ENCODE measurements at regions not wholly inside any gene's neighbourhood (a gene's known extent, or its start where the extent isn't known, plus 50 kb on each side); places are given as distances from the start of the nearest gene placed in this dataset.

DNA sequence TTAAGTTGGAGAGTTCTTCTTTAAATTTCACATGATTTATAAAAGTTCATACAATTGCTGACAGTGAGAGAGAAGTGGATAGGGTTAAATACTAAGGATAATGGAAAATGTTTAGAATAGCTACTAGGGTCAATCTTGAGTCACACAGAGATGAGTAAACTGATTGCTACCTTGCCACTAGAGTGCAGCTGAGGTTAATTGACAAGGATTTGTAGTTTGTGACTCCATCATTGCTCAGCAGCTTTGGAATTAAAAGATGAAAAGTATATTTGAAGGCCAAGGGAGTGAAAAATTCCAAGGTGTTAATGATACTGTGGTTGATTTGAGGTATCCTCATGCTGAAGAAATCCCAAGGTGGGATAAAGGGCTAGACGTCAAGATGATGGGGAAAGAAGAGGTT, 524.0 kb downstream of the UTRN start:
- H3K27ac Mint-ChIP-seq: no peak overlapping the region
- ChIA-PET CTCF (no interaction called here), POLR2A (no interaction called here)
- DNase-seq (ENCODE audit: low spot score): no peak
- no peak for ATAC-seq
- no peaks in the 10 kb centered on the region for H3K27me3 Mint-ChIP-seq (ENCODE audit: low read depth)
- H3K4me1 Mint-ChIP-seq: peaks cover 9% of the 10 kb centered on the region
- peaks cover 4% of the 10 kb centered on the region for H3K36me3 Mint-ChIP-seq
- no peak overlapping the region for H3K4me3 Mint-ChIP-seq
- H3K9me3 Mint-ChIP-seq: no peaks in the 10 kb centered on the region
- no peak for TF ChIP-seq ZNF138 (CRISPR knock-in tag; conservative IDR thresholded peaks at IDR 0.05)
- TF ChIP-seq, protein P1, sequence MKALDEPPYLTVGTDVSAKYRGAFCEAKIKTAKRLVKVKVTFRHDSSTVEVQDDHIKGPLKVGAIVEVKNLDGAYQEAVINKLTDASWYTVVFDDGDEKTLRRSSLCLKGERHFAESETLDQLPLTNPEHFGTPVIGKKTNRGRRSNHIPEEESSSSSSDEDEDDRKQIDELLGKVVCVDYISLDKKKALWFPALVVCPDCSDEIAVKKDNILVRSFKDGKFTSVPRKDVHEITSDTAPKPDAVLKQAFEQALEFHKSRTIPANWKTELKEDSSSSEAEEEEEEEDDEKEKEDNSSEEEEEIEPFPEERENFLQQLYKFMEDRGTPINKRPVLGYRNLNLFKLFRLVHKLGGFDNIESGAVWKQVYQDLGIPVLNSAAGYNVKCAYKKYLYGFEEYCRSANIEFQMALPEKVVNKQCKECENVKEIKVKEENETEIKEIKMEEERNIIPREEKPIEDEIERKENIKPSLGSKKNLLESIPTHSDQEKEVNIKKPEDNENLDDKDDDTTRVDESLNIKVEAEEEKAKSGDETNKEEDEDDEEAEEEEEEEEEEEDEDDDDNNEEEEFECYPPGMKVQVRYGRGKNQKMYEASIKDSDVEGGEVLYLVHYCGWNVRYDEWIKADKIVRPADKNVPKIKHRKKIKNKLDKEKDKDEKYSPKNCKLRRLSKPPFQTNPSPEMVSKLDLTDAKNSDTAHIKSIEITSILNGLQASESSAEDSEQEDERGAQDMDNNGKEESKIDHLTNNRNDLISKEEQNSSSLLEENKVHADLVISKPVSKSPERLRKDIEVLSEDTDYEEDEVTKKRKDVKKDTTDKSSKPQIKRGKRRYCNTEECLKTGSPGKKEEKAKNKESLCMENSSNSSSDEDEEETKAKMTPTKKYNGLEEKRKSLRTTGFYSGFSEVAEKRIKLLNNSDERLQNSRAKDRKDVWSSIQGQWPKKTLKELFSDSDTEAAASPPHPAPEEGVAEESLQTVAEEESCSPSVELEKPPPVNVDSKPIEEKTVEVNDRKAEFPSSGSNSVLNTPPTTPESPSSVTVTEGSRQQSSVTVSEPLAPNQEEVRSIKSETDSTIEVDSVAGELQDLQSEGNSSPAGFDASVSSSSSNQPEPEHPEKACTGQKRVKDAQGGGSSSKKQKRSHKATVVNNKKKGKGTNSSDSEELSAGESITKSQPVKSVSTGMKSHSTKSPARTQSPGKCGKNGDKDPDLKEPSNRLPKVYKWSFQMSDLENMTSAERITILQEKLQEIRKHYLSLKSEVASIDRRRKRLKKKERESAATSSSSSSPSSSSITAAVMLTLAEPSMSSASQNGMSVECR (CRISPR knock-in tag; IDR thresholded peaks at IDR 0.05; ENCODE audit: borderline replicate concordance): no peak
- TF ChIP-seq EMX1 (CRISPR knock-in tag; IDR thresholded peaks at IDR 0.05): no peak
- no peak for TF ChIP-seq RORB (CRISPR knock-in tag; IDR thresholded peaks at IDR 0.05)
- TF ChIP-seq, protein P2, sequence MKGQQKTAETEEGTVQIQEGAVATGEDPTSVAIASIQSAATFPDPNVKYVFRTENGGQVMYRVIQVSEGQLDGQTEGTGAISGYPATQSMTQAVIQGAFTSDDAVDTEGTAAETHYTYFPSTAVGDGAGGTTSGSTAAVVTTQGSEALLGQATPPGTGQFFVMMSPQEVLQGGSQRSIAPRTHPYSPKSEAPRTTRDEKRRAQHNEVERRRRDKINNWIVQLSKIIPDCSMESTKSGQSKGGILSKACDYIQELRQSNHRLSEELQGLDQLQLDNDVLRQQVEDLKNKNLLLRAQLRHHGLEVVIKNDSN (CRISPR knock-in tag; IDR thresholded peaks at IDR 0.05): no peak
- TF ChIP-seq ZNF232 (CRISPR knock-in tag; IDR thresholded peaks at IDR 0.05): no peak
- TF ChIP-seq NR2C2 (CRISPR knock-in tag; IDR thresholded peaks at IDR 0.05): no peak
- TF ChIP-seq GRHL2 (CRISPR knock-in tag; IDR thresholded peaks at IDR 0.05; ENCODE audit: insufficient replicate concordance, severe bottlenecking): no peak
- TF ChIP-seq, protein P3, sequence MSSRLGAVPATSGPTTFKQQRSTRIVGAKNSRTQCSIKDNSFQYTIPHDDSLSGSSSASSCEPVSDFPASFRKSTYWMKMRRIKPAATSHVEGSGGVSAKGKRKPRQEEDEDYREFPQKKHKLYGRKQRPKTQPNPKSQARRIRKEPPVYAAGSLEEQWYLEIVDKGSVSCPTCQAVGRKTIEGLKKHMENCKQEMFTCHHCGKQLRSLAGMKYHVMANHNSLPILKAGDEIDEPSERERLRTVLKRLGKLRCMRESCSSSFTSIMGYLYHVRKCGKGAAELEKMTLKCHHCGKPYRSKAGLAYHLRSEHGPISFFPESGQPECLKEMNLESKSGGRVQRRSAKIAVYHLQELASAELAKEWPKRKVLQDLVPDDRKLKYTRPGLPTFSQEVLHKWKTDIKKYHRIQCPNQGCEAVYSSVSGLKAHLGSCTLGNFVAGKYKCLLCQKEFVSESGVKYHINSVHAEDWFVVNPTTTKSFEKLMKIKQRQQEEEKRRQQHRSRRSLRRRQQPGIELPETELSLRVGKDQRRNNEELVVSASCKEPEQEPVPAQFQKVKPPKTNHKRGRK (CRISPR knock-in tag; IDR thresholded peaks at IDR 0.05; ENCODE audit: borderline replicate concordance): no peak
- TF ChIP-seq ATF1 (CRISPR knock-in tag; IDR thresholded peaks at IDR 0.05): no peak
- TF ChIP-seq, protein P4, sequence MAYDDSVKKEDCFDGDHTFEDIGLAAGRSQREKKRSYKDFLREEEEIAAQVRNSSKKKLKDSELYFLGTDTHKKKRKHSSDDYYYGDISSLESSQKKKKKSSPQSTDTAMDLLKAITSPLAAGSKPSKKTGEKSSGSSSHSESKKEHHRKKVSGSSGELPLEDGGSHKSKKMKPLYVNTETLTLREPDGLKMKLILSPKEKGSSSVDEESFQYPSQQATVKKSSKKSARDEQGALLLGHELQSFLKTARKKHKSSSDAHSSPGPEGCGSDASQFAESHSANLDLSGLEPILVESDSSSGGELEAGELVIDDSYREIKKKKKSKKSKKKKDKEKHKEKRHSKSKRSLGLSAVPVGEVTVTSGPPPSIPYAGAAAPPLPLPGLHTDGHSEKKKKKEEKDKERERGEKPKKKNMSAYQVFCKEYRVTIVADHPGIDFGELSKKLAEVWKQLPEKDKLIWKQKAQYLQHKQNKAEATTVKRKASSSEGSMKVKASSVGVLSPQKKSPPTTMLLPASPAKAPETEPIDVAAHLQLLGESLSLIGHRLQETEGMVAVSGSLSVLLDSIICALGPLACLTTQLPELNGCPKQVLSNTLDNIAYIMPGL (CRISPR knock-in tag; IDR thresholded peaks at IDR 0.05): no peak
- no peak for TF ChIP-seq JAZF1 (CRISPR knock-in tag; IDR thresholded peaks at IDR 0.05)
- TF ChIP-seq, protein P5, sequence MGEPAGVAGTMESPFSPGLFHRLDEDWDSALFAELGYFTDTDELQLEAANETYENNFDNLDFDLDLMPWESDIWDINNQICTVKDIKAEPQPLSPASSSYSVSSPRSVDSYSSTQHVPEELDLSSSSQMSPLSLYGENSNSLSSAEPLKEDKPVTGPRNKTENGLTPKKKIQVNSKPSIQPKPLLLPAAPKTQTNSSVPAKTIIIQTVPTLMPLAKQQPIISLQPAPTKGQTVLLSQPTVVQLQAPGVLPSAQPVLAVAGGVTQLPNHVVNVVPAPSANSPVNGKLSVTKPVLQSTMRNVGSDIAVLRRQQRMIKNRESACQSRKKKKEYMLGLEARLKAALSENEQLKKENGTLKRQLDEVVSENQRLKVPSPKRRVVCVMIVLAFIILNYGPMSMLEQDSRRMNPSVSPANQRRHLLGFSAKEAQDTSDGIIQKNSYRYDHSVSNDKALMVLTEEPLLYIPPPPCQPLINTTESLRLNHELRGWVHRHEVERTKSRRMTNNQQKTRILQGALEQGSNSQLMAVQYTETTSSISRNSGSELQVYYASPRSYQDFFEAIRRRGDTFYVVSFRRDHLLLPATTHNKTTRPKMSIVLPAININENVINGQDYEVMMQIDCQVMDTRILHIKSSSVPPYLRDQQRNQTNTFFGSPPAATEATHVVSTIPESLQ (CRISPR knock-in tag; IDR thresholded peaks at IDR 0.05): no peak
- TF ChIP-seq NFATC4 (CRISPR knock-in tag; IDR thresholded peaks at IDR 0.05): no peak
- TF ChIP-seq IRF2 (CRISPR knock-in tag; IDR thresholded peaks at IDR 0.05; ENCODE audit: borderline replicate concordance, low read depth): no peak
- TF ChIP-seq, protein P6, sequence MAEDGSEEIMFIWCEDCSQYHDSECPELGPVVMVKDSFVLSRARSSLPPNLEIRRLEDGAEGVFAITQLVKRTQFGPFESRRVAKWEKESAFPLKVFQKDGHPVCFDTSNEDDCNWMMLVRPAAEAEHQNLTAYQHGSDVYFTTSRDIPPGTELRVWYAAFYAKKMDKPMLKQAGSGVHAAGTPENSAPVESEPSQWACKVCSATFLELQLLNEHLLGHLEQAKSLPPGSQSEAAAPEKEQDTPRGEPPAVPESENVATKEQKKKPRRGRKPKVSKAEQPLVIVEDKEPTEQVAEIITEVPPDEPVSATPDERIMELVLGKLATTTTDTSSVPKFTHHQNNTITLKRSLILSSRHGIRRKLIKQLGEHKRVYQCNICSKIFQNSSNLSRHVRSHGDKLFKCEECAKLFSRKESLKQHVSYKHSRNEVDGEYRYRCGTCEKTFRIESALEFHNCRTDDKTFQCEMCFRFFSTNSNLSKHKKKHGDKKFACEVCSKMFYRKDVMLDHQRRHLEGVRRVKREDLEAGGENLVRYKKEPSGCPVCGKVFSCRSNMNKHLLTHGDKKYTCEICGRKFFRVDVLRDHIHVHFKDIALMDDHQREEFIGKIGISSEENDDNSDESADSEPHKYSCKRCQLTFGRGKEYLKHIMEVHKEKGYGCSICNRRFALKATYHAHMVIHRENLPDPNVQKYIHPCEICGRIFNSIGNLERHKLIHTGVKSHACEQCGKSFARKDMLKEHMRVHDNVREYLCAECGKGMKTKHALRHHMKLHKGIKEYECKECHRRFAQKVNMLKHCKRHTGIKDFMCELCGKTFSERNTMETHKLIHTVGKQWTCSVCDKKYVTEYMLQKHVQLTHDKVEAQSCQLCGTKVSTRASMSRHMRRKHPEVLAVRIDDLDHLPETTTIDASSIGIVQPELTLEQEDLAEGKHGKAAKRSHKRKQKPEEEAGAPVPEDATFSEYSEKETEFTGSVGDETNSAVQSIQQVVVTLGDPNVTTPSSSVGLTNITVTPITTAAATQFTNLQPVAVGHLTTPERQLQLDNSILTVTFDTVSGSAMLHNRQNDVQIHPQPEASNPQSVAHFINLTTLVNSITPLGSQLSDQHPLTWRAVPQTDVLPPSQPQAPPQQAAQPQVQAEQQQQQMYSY (CRISPR knock-in tag; IDR thresholded peaks at IDR 0.05): no peak
- TF ChIP-seq NFE2L1 (CRISPR knock-in tag; IDR thresholded peaks at IDR 0.05): no peak

Measured in WTC11 (cell line).